GM21529 (cell line): ENCODE measurements at regions not wholly inside any gene's neighbourhood (a gene's known extent, or its start where the extent isn't known, plus 50 kb on each side); places are given as distances from the start of the nearest gene placed in this dataset.
"Not testable (repeated sequence)": the region's sequence is repeated elsewhere in the genome, so short reads cannot be mapped to it uniquely, and the experiment has no call there.

Source experiments
- ATAC-seq: cut with Tn5 transposase; IDR thresholded peaks from one replicate; pipeline ENCODE4 v1.9.1; 2021; ENCODE audit not compliant: unreplicated experiment

GRCh38 chr14:83912032-83912642 lies 1617.8 kb upstream of the FLRT2 start:
- ATAC-seq, result no peak

DNA sequence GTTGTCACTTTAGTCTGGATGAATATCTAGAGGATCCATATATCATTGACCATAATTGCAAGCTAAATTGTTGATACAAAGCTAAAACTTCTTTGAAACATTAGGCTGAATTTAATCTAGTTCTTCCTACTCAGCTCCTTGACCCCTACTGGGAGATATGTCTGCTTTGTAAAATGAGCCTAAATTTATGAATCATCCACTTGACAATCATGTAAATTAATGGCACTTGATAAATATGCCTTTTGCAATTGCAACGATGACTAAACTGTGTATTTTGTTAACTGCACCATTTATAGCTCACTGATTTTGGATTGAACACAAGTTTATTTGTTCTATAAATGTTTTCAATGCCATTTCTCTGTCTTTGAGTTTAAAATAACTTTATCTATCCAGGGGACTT lies 1616.5 kb upstream of the FLRT2 start:
- no peak for ATAC-seq

DNA sequence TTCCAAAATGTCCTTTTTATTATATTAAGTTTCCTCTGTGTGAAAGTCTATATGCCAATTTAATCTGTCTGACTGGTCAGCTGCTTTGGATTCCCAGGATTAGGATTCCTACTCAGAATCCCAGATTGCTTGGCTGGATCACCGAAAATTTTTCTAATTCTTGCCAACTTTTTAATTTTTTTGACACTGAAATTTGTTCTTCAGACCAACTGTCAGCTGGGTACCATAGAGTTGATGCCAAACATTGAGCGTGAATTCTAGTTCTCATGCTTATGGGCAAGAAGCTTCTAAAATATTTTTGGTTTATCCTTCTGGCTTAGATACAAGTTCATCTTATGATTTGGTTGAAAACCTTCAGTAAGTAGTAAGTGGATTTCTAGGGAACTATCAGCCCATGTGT lies 1611.4 kb upstream of the FLRT2 start:
- no peak for ATAC-seq

- ATAC-seq, result not testable (repeated sequence)
Observed at GRCh38 chr14:83919675-83920074, 1610.3 kb upstream of the FLRT2 start.

DNA sequence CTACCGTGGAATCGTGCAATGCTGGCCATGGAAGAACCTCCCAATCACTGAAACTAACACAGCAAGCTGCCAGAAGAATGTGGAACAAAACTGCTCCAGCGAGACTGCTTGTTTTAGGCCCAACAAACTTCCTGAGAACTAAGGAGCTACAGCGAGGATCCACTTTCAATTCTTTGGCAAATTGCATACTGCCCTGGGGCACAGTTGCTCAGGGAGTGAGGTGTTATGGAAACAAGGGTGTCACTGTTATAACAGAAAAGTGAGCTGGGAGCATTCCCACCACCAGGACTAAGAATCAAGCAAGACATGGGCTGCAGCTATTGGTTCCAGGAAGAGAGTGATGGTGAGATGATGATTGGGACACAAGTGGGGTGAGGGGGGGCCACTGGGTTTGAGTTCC lies 1606.1 kb upstream of the FLRT2 start:
- no peak for ATAC-seq

- ATAC-seq, result no peak
Observed at GRCh38 chr14:83924259-83924658, 1605.7 kb upstream of the FLRT2 start.

GRCh38 chr14:83940253-83940652 lies 1589.7 kb upstream of the FLRT2 start:
- ATAC-seq, result no peak

GRCh38 chr14:83958359-83958758 lies 1571.6 kb upstream of the FLRT2 start:
- ATAC-seq, result no peak

- ATAC-seq, result no peak
Observed at GRCh38 chr14:83960832-83961512, 1569.0 kb upstream of the FLRT2 start.

- ATAC-seq, result no peak
Observed at GRCh38 chr14:83969998-83970397, 1559.9 kb upstream of the FLRT2 start.

DNA sequence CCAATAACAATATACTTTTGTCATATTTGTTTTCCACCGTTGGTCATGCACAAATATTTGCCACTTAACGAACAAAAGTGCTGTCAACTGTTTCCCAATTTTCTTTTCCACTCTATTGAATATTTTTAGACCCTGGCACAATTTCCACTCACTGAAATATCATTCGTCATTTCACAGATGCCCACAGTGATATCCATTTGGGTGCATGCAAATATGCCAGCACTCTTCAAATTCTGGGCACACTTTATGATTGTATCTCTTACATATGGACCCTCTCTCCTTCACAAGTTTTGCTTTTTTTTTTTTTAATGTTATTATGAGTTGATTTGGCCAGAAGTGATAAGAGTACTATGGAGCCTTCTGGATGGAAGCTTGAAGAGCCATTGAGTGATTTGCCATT lies 1557.3 kb upstream of the FLRT2 start:
- ATAC-seq, result no peak

DNA sequence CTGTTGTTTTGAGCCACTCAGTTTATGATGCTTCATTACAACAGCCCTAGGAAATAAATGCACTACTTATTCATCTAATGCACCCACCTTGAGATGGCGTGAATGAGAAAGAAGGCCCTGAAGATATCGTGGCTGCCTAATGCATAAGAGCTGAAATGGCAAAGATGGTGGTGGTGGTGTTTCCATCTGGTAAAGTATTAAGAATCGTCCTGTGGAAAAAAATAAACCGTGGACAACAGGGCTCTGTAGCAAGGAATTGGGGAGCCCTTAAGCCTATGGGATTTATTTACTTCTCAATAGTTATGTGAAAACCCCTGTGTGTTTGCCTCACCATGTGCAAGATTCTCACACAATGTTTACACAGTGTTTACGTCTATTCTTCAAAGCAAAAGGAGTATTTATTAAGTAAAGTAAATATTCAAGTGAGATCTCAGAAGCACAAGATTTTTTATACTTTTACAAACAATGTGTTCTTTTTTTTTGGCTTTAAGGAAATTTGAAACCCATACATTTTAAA lies 1555.2 kb upstream of the FLRT2 start:
- ATAC-seq, result no peak

DNA sequence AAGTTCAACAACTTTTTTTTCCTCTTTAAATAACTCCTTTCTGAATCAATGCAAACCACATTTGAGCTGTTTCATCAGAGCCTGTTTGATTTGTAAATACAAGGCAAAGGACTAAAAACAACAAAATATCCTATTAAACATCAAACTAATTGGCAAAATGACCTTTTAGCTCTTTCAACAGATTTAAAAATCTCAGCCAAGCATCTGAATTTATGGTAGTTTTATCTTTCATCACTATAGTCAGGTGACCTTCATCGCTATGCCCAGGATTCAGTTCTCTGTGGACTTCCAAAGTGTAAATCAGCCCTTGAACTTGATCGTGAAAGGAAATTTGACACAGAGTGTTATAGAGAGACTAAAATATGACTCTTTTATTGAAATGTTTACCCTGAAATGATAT lies 1554.5 kb upstream of the FLRT2 start:
- ATAC-seq, result no peak

- no peak for ATAC-seq
Observed at GRCh38 chr14:83975841-83976770, 1553.8 kb upstream of the FLRT2 start.

- no peak for ATAC-seq
Observed at GRCh38 chr14:83977583-83977982, 1552.4 kb upstream of the FLRT2 start.

GRCh38 chr14:83981676-83982258 lies 1548.2 kb upstream of the FLRT2 start:
- not testable (repeated sequence) for ATAC-seq

- ATAC-seq, result no peak
Observed at GRCh38 chr14:83988275-83988674, 1541.7 kb upstream of the FLRT2 start.

GRCh38 chr14:83991666-83992065 lies 1538.3 kb upstream of the FLRT2 start:
- no peak for ATAC-seq

- ATAC-seq, result no peak
Observed at GRCh38 chr14:83992857-83993256, 1537.1 kb upstream of the FLRT2 start.

- ATAC-seq, result no peak
Observed at GRCh38 chr14:83993545-83993944, 1536.4 kb upstream of the FLRT2 start.

- ATAC-seq, result no peak
Observed at GRCh38 chr14:83994020-83994419, 1535.9 kb upstream of the FLRT2 start.
